GM12878 (cell line): ENCODE measurements at regions not wholly inside any gene's neighbourhood (a gene's known extent, or its start where the extent isn't known, plus 50 kb on each side); places are given as distances from the start of the nearest gene placed in this dataset.
A peak's percentile ranks its signal among the peaks of the same experiment; 100 is the strongest.

Experiments
- ATAC-seq: fragments of 200-7000 bp; cut with Tn5 transposase; 3 replicates; pipeline ENCODE4 v1.9.1; 2020; ENCODE audit warnings: mild to moderate bottlenecking, moderate library complexity
- BruUV-seq: library from RNA; stranded (reverse); fragments of 400-500 nt; replicated peaks from 2 replicates; lab custom pipeline; 2021; lab: Mats Ljungman, UMichigan
- CTCF ChIA-PET: fragments of 300-600 bp; sonication (Branson Sonifier 250); formaldehyde crosslinking; extraction: SDS; loops from one replicate; lab custom pipeline; 2021; ENCODE audit warnings: inconsistent platforms; lab: Yijun Ruan, JAX
- POLR2A ChIA-PET: fragments of 350-600 bp; formaldehyde crosslinking; extraction: SDS; loops from one replicate; lab custom pipeline; 2021; ENCODE audit warnings: inconsistent platforms; lab: Charles Lee
- RAD21 ChIA-PET: fragments of 300-600 bp; sonication (Branson Sonifier 250); formaldehyde crosslinking; loops from one replicate; lab custom pipeline; 2023; ENCODE audit warnings: antibody characterized with exemption; ENCODE audit not compliant: unreplicated experiment; lab: Charles Lee
- SMC1A ChIA-PET: fragments of 300-600 bp; sonication (Branson Sonifier 250); formaldehyde crosslinking; loops from one replicate; lab custom pipeline; 2023; ENCODE audit not compliant: unreplicated experiment, uncharacterized antibody; lab: Charles Lee
- DNase-seq: peaks from one replicate; pipeline ENCODE4 v3.0.0-alpha.2; 2011; ENCODE audit warnings: low read depth, low spot score
- FAIRE-seq: peaks from 3 replicates; lab custom pipeline; 2011; peaks lifted over from hg19 to GRCh38; lab: Jason Lieb, UNC
- H2AFZ ChIP-seq: 2 replicates; pipeline ENCODE4 v1.6.0; 2011; ENCODE audit warnings: low read depth, low read length, control low read depth; ENCODE audit not compliant: control insufficient read depth
- H3K27ac ChIP-seq: 2 replicates; pipeline ENCODE4 v1.5.1; 2011; ENCODE audit warnings: control low read depth; ENCODE audit not compliant: control insufficient read depth, insufficient read depth
- H3K27me3 ChIP-seq, 2 experiments: replicated peaks in 1 of 2; 2 replicates each; pipeline versions ENCODE4 v1.6.0 to v1.6.1; 2011; ENCODE audit warnings: low read length in 1 of 2; ENCODE audit not compliant: control insufficient read depth in 2 of 2, insufficient read depth in 2 of 2
- H3K36me3 ChIP-seq, 2 experiments: 2 replicates each; pipeline ENCODE4 v1.5.1; 2011; ENCODE audit warnings: low read length in 1 of 2; ENCODE audit not compliant: control insufficient read depth in 2 of 2, insufficient read depth in 2 of 2
- H3K4me1 ChIP-seq: 2 replicates; pipeline ENCODE4 v1.6.1; 2011; ENCODE audit warnings: mild to moderate bottlenecking, low read length, moderate library complexity, mixed read lengths; ENCODE audit not compliant: control insufficient read depth, insufficient read depth
- H3K4me2 ChIP-seq: 2 replicates; pipeline ENCODE4 v1.6.0; 2011; ENCODE audit warnings: control low read depth; ENCODE audit not compliant: control insufficient read depth, insufficient read depth
- H3K4me3 ChIP-seq: fragments of 200-600 bp; sonication (generic); 2 replicates; pipeline ENCODE4 v1.5.1; 2016
- H3K79me2 ChIP-seq: 2 replicates; pipeline ENCODE4 v1.6.0; 2011; ENCODE audit warnings: low read length; ENCODE audit not compliant: control insufficient read depth, insufficient read depth
- H3K9ac ChIP-seq: 2 replicates; pipeline ENCODE4 v1.8.0; 2011; ENCODE audit warnings: low read length, control low read depth, mixed read lengths; ENCODE audit not compliant: control insufficient read depth, insufficient read depth
- H3K9me3 ChIP-seq: replicated peaks from 3 replicates; pipeline ENCODE4 v1.5.1; 2011; ENCODE audit warnings: mild to moderate bottlenecking, low read length; ENCODE audit not compliant: control insufficient read depth, insufficient read depth
- H4K20me1 ChIP-seq: 2 replicates; pipeline ENCODE4 v1.6.0; 2011; ENCODE audit not compliant: control insufficient read depth, insufficient read depth
- ATF2 ChIP-seq: IDR thresholded peaks from 2 replicates; pipeline ENCODE4 v1.6.1; 2012; ENCODE audit warnings: low read length, inconsistent platforms
- CBX5 ChIP-seq: sonication (generic); IDR thresholded peaks from 2 replicates; pipeline ENCODE4 v1.6.1; 2016; ENCODE audit warnings: low read depth, moderate library complexity, mild to moderate bottlenecking, inconsistent platforms
- HSF1 ChIP-seq: fragments of 150-350 bp; IDR thresholded peaks from 2 replicates; pipeline ENCODE4 v1.6.1; 2014; ENCODE audit warnings: mild to moderate bottlenecking, low read depth, low read length
- JUND ChIP-seq: IDR thresholded peaks from 2 replicates; pipeline ENCODE4 v1.6.1; 2012; ENCODE audit warnings: low read depth, mild to moderate bottlenecking, low read length, improper control_type of control experiment, moderate library complexity
- MTA3 ChIP-seq: IDR thresholded peaks from 2 replicates; pipeline ENCODE4 v1.6.1; 2012; ENCODE audit warnings: low read length, inconsistent platforms, borderline replicate concordance
- PKNOX1 ChIP-seq: fragments of 450-650 bp; IDR thresholded peaks from 2 replicates; pipeline ENCODE4 v1.6.1; 2016; ENCODE audit warnings: mild to moderate bottlenecking
- POLR2AphosphoS5 ChIP-seq: IDR thresholded peaks from 2 replicates; pipeline ENCODE4 v1.6.1; 2011; ENCODE audit warnings: mild to moderate bottlenecking, low read length, inconsistent platforms
- SMARCA5 ChIP-seq: fragments of 450-650 bp; IDR thresholded peaks from 2 replicates; pipeline ENCODE4 v1.6.1; 2017; ENCODE audit warnings: mild to moderate bottlenecking
- TCF7 ChIP-seq: IDR thresholded peaks from 2 replicates; pipeline ENCODE4 v1.6.1; 2014; ENCODE audit warnings: antibody characterized with exemption, borderline replicate concordance
- ZZZ3 ChIP-seq: IDR thresholded peaks from 2 replicates; pipeline ENCODE4 v1.6.1; 2011; ENCODE audit warnings: low read depth; ENCODE audit not compliant: control insufficient read depth, insufficient read length
- WGBS: methylation state at CpG from one replicate; pipeline ENCODE4 v1.1.6; 2016; ENCODE audit warnings: low lambda C conversion rate; ENCODE audit not compliant: insufficient replicate concordance, insufficient coverage; ENCODE audit errors: missing lambda C conversion rate; 5-methylcytosine and 5-hydroxymethylcytosine counted together
- in situ Hi-C: fragments of 300-500 bp; cut with MboI; formaldehyde crosslinking; loops from 9 replicates; pipeline ENCODE4 v1.14.3; 2018; ENCODE audit warnings: mixed read lengths
- intact Hi-C: fragments of 100-400 bp; cut with micrococcal nuclease; formaldehyde crosslinking; loops from one replicate; pipeline ENCODE4 v1.14.2; 2022; ENCODE audit not compliant: unreplicated experiment

GRCh38 chr9:99430301-99430700, 208.2 kb downstream of the SEC61B start:
- no peak overlapping the region for H2AFZ ChIP-seq
- ChIA-PET POLR2A (no interaction called here), CTCF (no interaction called here), RAD21 (no interaction called here), SMC1A (interaction anchor here (0.6 kb wide), 1 partner anchor 10 kb away, joined by 3 read pairs; no protein-coding TSS in a partner anchor)
- no peaks in the 10 kb centered on the region for H3K27me3 ChIP-seq
- in situ Hi-C loops: no loop called here
- no TSS peak for BruUV-seq
- H3K4me1 ChIP-seq: peaks cover 14% of the 10 kb centered on the region
- intact Hi-C loops: no loop called here
- H3K79me2 ChIP-seq: no peaks in the 10 kb centered on the region
- no peaks in the 10 kb centered on the region for H4K20me1 ChIP-seq
- no peak for FAIRE-seq
- ATAC-seq: peak; percentile 16; the same call in 1 of the 3 replicates
- H3K9ac ChIP-seq: no peak overlapping the region
- no peaks in the 10 kb centered on the region for H3K9me3 ChIP-seq
- TF ChIP-seq HSF1 (no peak), CBX5 (no peak), POLR2AphosphoS5 (no peak), PKNOX1 (no peak), SMARCA5 (no peak), TCF7 (no peak), ZZZ3 (no peak), ATF2 (no peak), MTA3 (no peak), JUND (no peak)
- no peaks in the 10 kb centered on the region for H3K36me3 ChIP-seq
- DNase-seq: no peak
- no peak overlapping the region for H3K27ac ChIP-seq
- no peak overlapping the region for H3K4me3 ChIP-seq
- no peak overlapping the region for H3K4me2 ChIP-seq
- WGBS: 50% methylated on average over 2 of the region's 2 CpGs
